ENCODE measurements at regions not wholly inside any gene's neighbourhood (a gene's known extent, or its start where the extent isn't known, plus 50 kb on each side); places are given as distances from the start of the nearest gene placed in this dataset.

DNA sequence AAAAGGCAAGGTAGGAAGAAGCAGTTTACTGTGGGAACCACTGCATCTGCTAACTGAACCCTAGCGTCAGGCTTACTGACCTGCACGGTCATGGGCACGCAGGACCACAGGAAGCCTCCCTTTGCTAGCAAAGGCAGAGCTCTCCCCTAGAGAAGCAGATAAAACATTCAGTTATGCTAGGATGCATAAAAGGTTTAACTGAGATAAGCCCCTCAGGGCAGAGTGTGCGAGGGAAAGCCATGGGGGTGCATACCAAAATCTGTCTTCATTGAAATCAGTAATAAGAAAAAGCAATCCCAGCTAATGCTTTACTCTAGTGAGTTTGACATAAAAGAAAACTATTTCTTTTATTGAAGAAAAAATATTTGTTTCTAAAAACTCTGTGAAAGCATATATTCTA is 2403.7 kb upstream of the C9orf72 start:
- DNase-seq (ENCODE audit: low read depth in 1 of 2, low spot score in 2 of 2) (no peak), FAIRE-seq (no peak)
- 84% methylated on average over 4 of the region's 4 CpGs; no CpG with 5 or more reads in 1 of the 2 experiments for WGBS, 2 experiments (ENCODE audit: extremely low coverage in 1 of 2, insufficient coverage in 1 of 2, insufficient read length in 1 of 2, insufficient replicate concordance in 2 of 2, low coverage in 1 of 2, low lambda C conversion rate in 2 of 2, missing lambda C conversion rate in 1 of 2)
- Histone ChIP-seq H2BK12ac (ENCODE audit: low read depth, low read length) (no peak overlapping the region), H3K9me3 (ENCODE audit: insufficient read depth in 2 of 2, low read depth in 1 of 2, low read length in 1 of 2) (no peaks in the 10 kb centered on the region), H3K4me2 (ENCODE audit: insufficient read depth in 1 of 2, low read depth in 2 of 2, low read length in 2 of 2) (no peak overlapping the region), H3K4ac (replicated peaks; ENCODE audit: insufficient read length, low read depth, low read length) (no peak overlapping the region), H4K8ac (ENCODE audit: extremely low read depth, insufficient read depth, low read length) (no peak overlapping the region), H3K56ac (replicated peaks; ENCODE audit: insufficient read length, low read depth, low read length) (no peak overlapping the region), H3K23ac (ENCODE audit: insufficient read length) (no peak overlapping the region), H2AK5ac (ENCODE audit: low read depth, low read length) (no peak overlapping the region), H3K4me3 (ENCODE audit: extremely low read depth in 1 of 4, insufficient read depth in 2 of 4, low read depth in 3 of 4, low read length in 4 of 4) (no peak overlapping the region), H4K5ac (ENCODE audit: insufficient read length, low read depth, low read length) (no peak overlapping the region), H2BK120ac (replicated peaks; ENCODE audit: low read depth, low read length) (no peak overlapping the region), H3K18ac (ENCODE audit: extremely low read depth, low read length) (no peak overlapping the region), H3K27me3 (replicated peaks in 1 of 4; ENCODE audit: control insufficient read depth in 3 of 4, extremely low read depth in 1 of 4, insufficient read depth in 3 of 4, low read length in 3 of 4) (no peaks in the 10 kb centered on the region), H2BK15ac (ENCODE audit: low read length) (no peak overlapping the region), H3K79me2 (ENCODE audit: control insufficient read depth in 1 of 2, insufficient read depth in 2 of 2, low read length in 2 of 2) (no peaks in the 10 kb centered on the region), H3K79me1 (ENCODE audit: low read depth, low read length) (no peaks in the 10 kb centered on the region), H3K27ac (ENCODE audit: low read depth, low read length) (no peak overlapping the region), H3K4me1 (replicated peaks in 1 of 4; ENCODE audit: control insufficient read depth in 3 of 4, insufficient read depth in 4 of 4, low read length in 3 of 4) (no peaks in the 10 kb centered on the region), H2AFZ (ENCODE audit: low read length) (no peak overlapping the region), H2BK5ac (ENCODE audit: low read depth, low read length) (no peak overlapping the region), H3K36me3 (ENCODE audit: control insufficient read depth in 2 of 4, insufficient read depth in 4 of 4, low read length in 3 of 4) (no peaks in the 10 kb centered on the region), H2BK20ac (ENCODE audit: low read length) (no peak overlapping the region), H3K9ac (replicated peaks in 1 of 4; ENCODE audit: extremely low read depth in 1 of 4, low read depth in 3 of 4, low read length in 3 of 4) (no peak overlapping the region), H4K91ac (replicated peaks; ENCODE audit: insufficient read length, low read length) (no peak overlapping the region), H3K14ac (ENCODE audit: insufficient read length) (no peak overlapping the region), H3K23me2 (ENCODE audit: low read depth, low read length) (no peaks in the 10 kb centered on the region), H4K20me1 (replicated peaks in 1 of 2; ENCODE audit: control insufficient read depth in 1 of 2, insufficient read depth in 2 of 2, low read length in 2 of 2) (no peaks in the 10 kb centered on the region)
- ChIA-PET POLR2A (ENCODE audit: partially characterized antibody) (no interaction called here), CTCF (ENCODE audit: partially characterized antibody) (no interaction called here)
- TF ChIP-seq, protein P1, sequence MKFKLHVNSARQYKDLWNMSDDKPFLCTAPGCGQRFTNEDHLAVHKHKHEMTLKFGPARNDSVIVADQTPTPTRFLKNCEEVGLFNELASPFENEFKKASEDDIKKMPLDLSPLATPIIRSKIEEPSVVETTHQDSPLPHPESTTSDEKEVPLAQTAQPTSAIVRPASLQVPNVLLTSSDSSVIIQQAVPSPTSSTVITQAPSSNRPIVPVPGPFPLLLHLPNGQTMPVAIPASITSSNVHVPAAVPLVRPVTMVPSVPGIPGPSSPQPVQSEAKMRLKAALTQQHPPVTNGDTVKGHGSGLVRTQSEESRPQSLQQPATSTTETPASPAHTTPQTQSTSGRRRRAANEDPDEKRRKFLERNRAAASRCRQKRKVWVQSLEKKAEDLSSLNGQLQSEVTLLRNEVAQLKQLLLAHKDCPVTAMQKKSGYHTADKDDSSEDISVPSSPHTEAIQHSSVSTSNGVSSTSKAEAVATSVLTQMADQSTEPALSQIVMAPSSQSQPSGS (IDR thresholded peaks at IDR 0.05; ENCODE audit: low read length) = no peak
- TF ChIP-seq JUN (IDR thresholded peaks at IDR 0.05; ENCODE audit: low read depth, low read length) (no peak), E2F6 (IDR thresholded peaks at IDR 0.05) (no peak), CTBP2 (IDR thresholded peaks at IDR 0.05; ENCODE audit: borderline replicate concordance, insufficient read depth, insufficient read length, low read length) (no peak), RNF2 (IDR thresholded peaks at IDR 0.05; ENCODE audit: borderline replicate concordance, low read depth, low read length, missing control alignments, poor library complexity, severe bottlenecking) (no peak), YY1 (IDR thresholded peaks at IDR 0.05; ENCODE audit: low read depth, low read length) (no peak), JUND (IDR thresholded peaks at IDR 0.05; ENCODE audit: low read length) (no peak), CHD2 (IDR thresholded peaks at IDR 0.05; ENCODE audit: low read length) (no peak), EZH2 (IDR thresholded peaks at IDR 0.05; ENCODE audit: low read depth, low read length, severe bottlenecking) (no peak)
- TF ChIP-seq, protein P2, sequence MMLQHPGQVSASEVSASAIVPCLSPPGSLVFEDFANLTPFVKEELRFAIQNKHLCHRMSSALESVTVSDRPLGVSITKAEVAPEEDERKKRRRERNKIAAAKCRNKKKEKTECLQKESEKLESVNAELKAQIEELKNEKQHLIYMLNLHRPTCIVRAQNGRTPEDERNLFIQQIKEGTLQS (IDR thresholded peaks at IDR 0.05; ENCODE audit: insufficient read depth, low read depth, low read length) = no peak
